Glutamatergic neuron (in vitro differentiated cells): ENCODE measurements at regions not wholly inside any gene's neighbourhood (a gene's known extent, or its start where the extent isn't known, plus 50 kb on each side); places are given as distances from the start of the nearest gene placed in this dataset.

ENCODE experiments used
- DNase-seq: peaks from one replicate; pipeline ENCODE4 v3.0.0; 2022
- H3K27ac Mint-ChIP-seq: one replicate; pipeline ENCODE4 v1.8.0; 2020; ENCODE audit warnings: mild to moderate bottlenecking, mixed read lengths, inconsistent platforms; ENCODE audit not compliant: unreplicated experiment
- H3K27me3 Mint-ChIP-seq: one replicate; pipeline ENCODE4 v1.8.0; 2020; ENCODE audit warnings: mild to moderate bottlenecking, moderate library complexity, mixed read lengths, inconsistent platforms; ENCODE audit not compliant: unreplicated experiment
- H3K36me3 Mint-ChIP-seq: one replicate; pipeline ENCODE4 v1.8.0; 2020; ENCODE audit warnings: mild to moderate bottlenecking, mixed read lengths, inconsistent platforms; ENCODE audit not compliant: unreplicated experiment
- H3K4me1 Mint-ChIP-seq: one replicate; pipeline ENCODE4 v1.8.0; 2020; ENCODE audit warnings: mild to moderate bottlenecking, low read depth, mixed read lengths, inconsistent platforms; ENCODE audit not compliant: unreplicated experiment
- H3K4me3 Mint-ChIP-seq: one replicate; pipeline ENCODE4 v1.8.0; 2020; ENCODE audit warnings: mild to moderate bottlenecking, mixed read lengths, inconsistent platforms; ENCODE audit not compliant: unreplicated experiment
- H3K9me3 Mint-ChIP-seq: one replicate; pipeline ENCODE4 v1.8.0; 2020; ENCODE audit warnings: mild to moderate bottlenecking, moderate library complexity, mixed read lengths, inconsistent platforms; ENCODE audit not compliant: unreplicated experiment
- TF ChIP-seq, protein P1 (sequence below): fragments of 200-600 bp; sonication (generic); IDR thresholded peaks from one replicate; pipeline ENCODE4 v1.5.0; 2021; ENCODE audit not compliant: partially characterized antibody, unreplicated experiment

DNA sequence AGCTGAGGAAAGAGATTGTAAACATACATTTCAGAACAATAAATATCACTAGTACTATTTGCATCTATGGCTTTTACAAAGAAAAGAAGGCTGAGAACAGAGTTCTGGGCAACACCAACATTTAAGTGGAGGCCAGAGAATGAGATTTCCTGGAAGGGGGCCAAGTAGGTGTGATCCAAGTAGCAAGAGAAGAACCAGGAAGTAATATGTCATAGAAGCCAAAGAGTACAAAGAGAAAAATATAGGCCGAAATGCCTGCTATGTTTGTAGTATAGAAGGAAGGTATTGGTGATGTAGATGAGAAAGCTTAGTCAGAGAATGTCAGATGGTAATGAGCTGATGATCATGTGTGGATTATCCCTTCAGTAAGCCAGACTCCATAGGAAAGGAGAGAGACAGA is 94.5 kb downstream of the PERP start:
- TF ChIP-seq, protein P1, sequence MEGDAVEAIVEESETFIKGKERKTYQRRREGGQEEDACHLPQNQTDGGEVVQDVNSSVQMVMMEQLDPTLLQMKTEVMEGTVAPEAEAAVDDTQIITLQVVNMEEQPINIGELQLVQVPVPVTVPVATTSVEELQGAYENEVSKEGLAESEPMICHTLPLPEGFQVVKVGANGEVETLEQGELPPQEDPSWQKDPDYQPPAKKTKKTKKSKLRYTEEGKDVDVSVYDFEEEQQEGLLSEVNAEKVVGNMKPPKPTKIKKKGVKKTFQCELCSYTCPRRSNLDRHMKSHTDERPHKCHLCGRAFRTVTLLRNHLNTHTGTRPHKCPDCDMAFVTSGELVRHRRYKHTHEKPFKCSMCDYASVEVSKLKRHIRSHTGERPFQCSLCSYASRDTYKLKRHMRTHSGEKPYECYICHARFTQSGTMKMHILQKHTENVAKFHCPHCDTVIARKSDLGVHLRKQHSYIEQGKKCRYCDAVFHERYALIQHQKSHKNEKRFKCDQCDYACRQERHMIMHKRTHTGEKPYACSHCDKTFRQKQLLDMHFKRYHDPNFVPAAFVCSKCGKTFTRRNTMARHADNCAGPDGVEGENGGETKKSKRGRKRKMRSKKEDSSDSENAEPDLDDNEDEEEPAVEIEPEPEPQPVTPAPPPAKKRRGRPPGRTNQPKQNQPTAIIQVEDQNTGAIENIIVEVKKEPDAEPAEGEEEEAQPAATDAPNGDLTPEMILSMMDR, result no peak
- Mint-ChIP-seq H3K27ac (no peak overlapping the region), H3K4me3 (no peak overlapping the region), H3K36me3 (no peaks in the 10 kb centered on the region), H3K27me3 (no peaks in the 10 kb centered on the region), H3K9me3 (no peaks in the 10 kb centered on the region), H3K4me1 (no peaks in the 10 kb centered on the region)
- DNase-seq, result no peak

DNA sequence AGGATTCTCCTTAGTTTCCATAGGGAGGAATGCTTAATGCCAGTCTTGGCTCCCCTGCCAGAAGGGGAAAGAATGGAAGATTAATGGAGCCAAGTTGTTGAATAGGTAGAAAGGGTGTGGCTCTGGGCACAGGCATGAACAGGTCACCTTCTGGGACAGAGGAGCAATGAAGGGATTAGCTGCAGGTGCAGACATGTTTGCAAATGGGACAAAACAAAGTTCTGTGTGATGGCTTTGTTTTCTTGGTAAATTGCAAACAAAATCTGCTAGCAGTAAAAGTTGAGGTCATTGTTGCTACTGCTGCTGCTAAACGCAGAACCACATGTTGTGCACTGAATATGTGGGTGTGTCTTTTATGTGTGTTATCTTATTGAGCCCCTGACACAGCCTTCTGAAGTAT is 93.3 kb downstream of the PERP start:
- Mint-ChIP-seq H3K36me3 (no peaks in the 10 kb centered on the region), H3K27ac (no peak overlapping the region), H3K9me3 (no peaks in the 10 kb centered on the region), H3K4me1 (no peaks in the 10 kb centered on the region), H3K4me3 (no peak overlapping the region), H3K27me3 (no peaks in the 10 kb centered on the region)
- DNase-seq, result no peak
- TF ChIP-seq, protein P1, result no peak

DNA sequence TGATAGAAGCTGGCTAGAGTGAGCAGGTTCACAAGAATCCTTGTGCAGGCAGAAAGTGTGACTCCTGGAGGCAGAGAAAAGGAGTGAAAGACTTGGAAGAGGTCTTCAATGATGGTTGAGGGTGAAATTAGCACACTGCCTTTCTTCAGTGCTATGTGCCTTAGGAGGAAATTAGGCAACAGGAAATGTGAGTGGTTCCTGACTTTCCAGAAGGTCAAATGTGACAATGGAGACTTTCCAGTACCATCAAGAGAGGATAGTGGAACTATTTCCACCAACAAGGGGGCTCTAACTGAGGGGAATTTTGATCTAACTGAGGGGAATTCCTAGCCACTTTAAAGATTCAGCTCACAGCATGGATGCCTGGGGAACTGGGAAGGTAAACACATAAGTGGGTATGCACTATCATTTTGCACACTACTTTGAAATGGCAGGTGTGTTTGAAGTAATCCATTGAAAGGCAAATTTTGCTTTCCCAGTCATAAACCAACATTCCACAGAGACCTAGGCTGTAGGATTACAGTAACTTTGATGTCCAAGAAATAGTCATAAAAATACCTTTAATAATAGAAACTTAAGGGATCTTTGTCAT is 90.0 kb downstream of the PERP start:
- H3K27me3 Mint-ChIP-seq, result no peaks in the 10 kb centered on the region
- H3K4me1 Mint-ChIP-seq, result no peaks in the 10 kb centered on the region
- H3K9me3 Mint-ChIP-seq, result no peaks in the 10 kb centered on the region
- TF ChIP-seq, protein P1, result no peak
- no peak overlapping the region for H3K4me3 Mint-ChIP-seq
- H3K36me3 Mint-ChIP-seq, result no peaks in the 10 kb centered on the region
- no peak for DNase-seq
- no peak overlapping the region for H3K27ac Mint-ChIP-seq

DNA sequence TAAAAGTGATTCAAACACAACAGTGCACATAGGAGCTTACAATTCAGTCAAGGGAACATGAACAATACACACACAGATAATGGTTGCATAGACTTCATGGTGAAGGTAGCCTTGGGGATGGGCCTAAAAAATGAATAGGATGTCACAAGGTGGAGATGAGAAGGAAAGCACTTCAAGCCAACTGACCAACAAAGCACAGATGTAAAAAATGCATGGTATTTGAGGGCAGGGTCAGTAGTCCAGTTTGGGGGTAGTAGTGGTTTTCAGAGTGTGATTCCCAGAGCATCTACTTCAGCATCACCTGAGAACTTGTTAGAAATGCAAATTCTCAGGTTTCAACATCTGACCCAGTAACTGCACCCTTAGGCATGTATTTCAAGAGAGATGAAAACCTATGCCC is 88.9 kb downstream of the PERP start:
- Mint-ChIP-seq H3K27ac (no peak overlapping the region), H3K9me3 (no peaks in the 10 kb centered on the region), H3K36me3 (no peaks in the 10 kb centered on the region), H3K4me3 (no peak overlapping the region), H3K4me1 (no peaks in the 10 kb centered on the region), H3K27me3 (no peaks in the 10 kb centered on the region)
- no peak for DNase-seq
- TF ChIP-seq, protein P1, result no peak

DNA sequence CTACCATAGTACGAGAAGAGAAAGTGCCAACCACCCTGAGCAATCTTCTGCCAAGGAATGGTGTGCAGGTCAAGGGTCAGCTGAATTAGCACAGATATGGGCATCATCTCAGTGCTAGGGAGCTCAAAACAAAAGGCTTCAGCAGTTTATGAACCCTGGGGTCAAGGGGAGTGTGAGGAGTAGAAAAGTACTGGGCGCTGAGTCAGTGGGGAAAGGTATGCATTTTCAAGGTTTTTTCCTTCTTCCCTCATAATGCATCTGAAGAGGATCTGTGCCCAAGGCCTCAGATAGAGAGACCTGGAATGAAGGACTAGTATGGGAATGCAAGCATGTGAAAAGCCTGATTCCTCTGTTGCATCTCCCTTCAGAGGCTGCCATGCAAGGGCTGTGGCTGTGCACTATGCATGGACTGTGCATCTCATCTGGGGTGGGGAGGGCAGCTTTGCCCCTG is 81.7 kb downstream of the PERP start:
- TF ChIP-seq, protein P1, result no peak
- Mint-ChIP-seq H3K9me3 (peaks cover 2% of the 10 kb centered on the region), H3K27me3 (no peaks in the 10 kb centered on the region), H3K27ac (no peak overlapping the region), H3K4me3 (no peak overlapping the region), H3K36me3 (no peaks in the 10 kb centered on the region), H3K4me1 (no peaks in the 10 kb centered on the region)
- DNase-seq, result no peak
